ENCODE measurements at regions not wholly inside any gene's neighbourhood (a gene's known extent, or its start where the extent isn't known, plus 50 kb on each side); places are given as distances from the start of the nearest gene placed in this dataset.
"Not testable (repeated sequence)": the region's sequence is repeated elsewhere in the genome, so short reads cannot be mapped to it uniquely, and the experiment has no call there.

GRCh38 chr9:36521148-36521547 is 51.5 kb upstream of the MELK start:
- no peak for DNase-seq (ENCODE audit: low read depth)

GRCh38 chr9:36517131-36517530 is 55.6 kb upstream of the MELK start:
- DNase-seq (ENCODE audit: low read depth) = peak; percentile 73

- no peak for DNase-seq (ENCODE audit: low read depth)
Measured at GRCh38 chr9:36504156-36504555, 68.5 kb upstream of the MELK start.

- no peak for DNase-seq (ENCODE audit: low read depth)
Measured at GRCh38 chr9:36503172-36504088, 69.3 kb upstream of the MELK start.

- DNase-seq (ENCODE audit: low read depth) = no peak
Measured at GRCh38 chr9:36501727-36502126, 71.0 kb upstream of the MELK start.

- DNase-seq (ENCODE audit: low read depth) = not testable (repeated sequence)
Measured at GRCh38 chr9:36500931-36501330, 71.8 kb upstream of the MELK start.

- DNase-seq (ENCODE audit: low read depth) = no peak
Measured at GRCh38 chr9:36499174-36499890, 73.4 kb upstream of the MELK start.

GRCh38 chr9:36493564-36493963 is 79.1 kb upstream of the MELK start:
- not testable (repeated sequence) for DNase-seq (ENCODE audit: low read depth)

GRCh38 chr9:36492865-36493264 is 79.8 kb upstream of the MELK start:
- peak; percentile 43 for DNase-seq (ENCODE audit: low read depth)

GRCh38 chr9:36489453-36489852 is 83.2 kb upstream of the MELK start:
- DNase-seq (ENCODE audit: low read depth) = no peak

- no peak for DNase-seq (ENCODE audit: low read depth)
Measured at GRCh38 chr9:36488389-36488756, 84.3 kb upstream of the MELK start.

GRCh38 chr9:36487482-36488388 is 85.0 kb upstream of the MELK start:
- DNase-seq (ENCODE audit: low read depth) = peak; percentile 61

GRCh38 chr9:36486933-36487481 is 85.7 kb upstream of the MELK start:
- DNase-seq (ENCODE audit: low read depth) = no peak

- DNase-seq (ENCODE audit: low read depth) = no peak
Measured at GRCh38 chr9:36486329-36486932, 86.3 kb upstream of the MELK start.

GRCh38 chr9:36485647-36486328 is 85.7 kb upstream of the RNF38 start:
- no peak for DNase-seq (ENCODE audit: low read depth)

GRCh38 chr9:36484124-36484523 is 84.1 kb upstream of the RNF38 start:
- no peak for DNase-seq (ENCODE audit: low read depth)

GRCh38 chr9:36479101-36479500 is 79.0 kb upstream of the RNF38 start:
- DNase-seq (ENCODE audit: low read depth) = no peak

GRCh38 chr9:36471359-36471758 is 71.3 kb upstream of the RNF38 start:
- DNase-seq (ENCODE audit: low read depth) = no peak

- DNase-seq (ENCODE audit: low read depth) = peak; percentile 76
Measured at GRCh38 chr9:36470643-36471290, 70.7 kb upstream of the RNF38 start.

GRCh38 chr9:36463467-36463866 is 63.4 kb upstream of the RNF38 start:
- DNase-seq (ENCODE audit: low read depth) = no peak
